Endothelial cell (in vitro differentiated cells): ENCODE measurements at regions not wholly inside any gene's neighbourhood (a gene's known extent, or its start where the extent isn't known, plus 50 kb on each side); places are given as distances from the start of the nearest gene placed in this dataset.
"Not testable (repeated sequence)": the region's sequence is repeated elsewhere in the genome, so short reads cannot be mapped to it uniquely, and the experiment has no call there.

Experiments
- DNase-seq: peaks from one replicate; pipeline ENCODE4 v3.0.0; 2021; ENCODE audit warnings: low spot score
- H3K27ac Mint-ChIP-seq: one replicate; pipeline ENCODE4 v1.8.0; 2021; ENCODE audit warnings: mixed read lengths, inconsistent platforms; ENCODE audit not compliant: unreplicated experiment
- H3K27me3 Mint-ChIP-seq: one replicate; pipeline ENCODE4 v1.8.0; 2021; ENCODE audit warnings: mild to moderate bottlenecking, moderate library complexity, mixed read lengths, inconsistent platforms; ENCODE audit not compliant: unreplicated experiment
- H3K36me3 Mint-ChIP-seq: one replicate; pipeline ENCODE4 v1.8.0; 2021; ENCODE audit warnings: mild to moderate bottlenecking, low read depth, mixed read lengths, inconsistent platforms; ENCODE audit not compliant: unreplicated experiment
- H3K4me1 Mint-ChIP-seq: one replicate; pipeline ENCODE4 v1.8.0; 2021; ENCODE audit warnings: mild to moderate bottlenecking, mixed read lengths, inconsistent platforms; ENCODE audit not compliant: unreplicated experiment
- H3K4me3 Mint-ChIP-seq: one replicate; pipeline ENCODE4 v1.8.0; 2021; ENCODE audit warnings: mild to moderate bottlenecking, mixed read lengths, inconsistent platforms; ENCODE audit not compliant: unreplicated experiment
- H3K9me3 Mint-ChIP-seq: one replicate; pipeline ENCODE4 v1.8.0; 2021; ENCODE audit warnings: mixed read lengths, inconsistent platforms; ENCODE audit not compliant: unreplicated experiment
- TF ChIP-seq, protein P1 (sequence below): fragments of 200-600 bp; sonication (generic); IDR thresholded peaks from one replicate; pipeline ENCODE4 v1.5.0; 2021; ENCODE audit warnings: antibody characterized with exemption; ENCODE audit not compliant: unreplicated experiment

GRCh38 chr5:28397502-28397941 lies 1359.1 kb upstream of the CDH9 start:
- Mint-ChIP-seq H3K27ac (no peak overlapping the region), H3K4me3 (no peak overlapping the region), H3K36me3 (no peaks in the 10 kb centered on the region), H3K27me3 (peaks cover 1% of the 10 kb centered on the region), H3K4me1 (peaks cover 6% of the 10 kb centered on the region), H3K9me3 (no peaks in the 10 kb centered on the region)
- DNase-seq, result no peak
- TF ChIP-seq, protein P1, sequence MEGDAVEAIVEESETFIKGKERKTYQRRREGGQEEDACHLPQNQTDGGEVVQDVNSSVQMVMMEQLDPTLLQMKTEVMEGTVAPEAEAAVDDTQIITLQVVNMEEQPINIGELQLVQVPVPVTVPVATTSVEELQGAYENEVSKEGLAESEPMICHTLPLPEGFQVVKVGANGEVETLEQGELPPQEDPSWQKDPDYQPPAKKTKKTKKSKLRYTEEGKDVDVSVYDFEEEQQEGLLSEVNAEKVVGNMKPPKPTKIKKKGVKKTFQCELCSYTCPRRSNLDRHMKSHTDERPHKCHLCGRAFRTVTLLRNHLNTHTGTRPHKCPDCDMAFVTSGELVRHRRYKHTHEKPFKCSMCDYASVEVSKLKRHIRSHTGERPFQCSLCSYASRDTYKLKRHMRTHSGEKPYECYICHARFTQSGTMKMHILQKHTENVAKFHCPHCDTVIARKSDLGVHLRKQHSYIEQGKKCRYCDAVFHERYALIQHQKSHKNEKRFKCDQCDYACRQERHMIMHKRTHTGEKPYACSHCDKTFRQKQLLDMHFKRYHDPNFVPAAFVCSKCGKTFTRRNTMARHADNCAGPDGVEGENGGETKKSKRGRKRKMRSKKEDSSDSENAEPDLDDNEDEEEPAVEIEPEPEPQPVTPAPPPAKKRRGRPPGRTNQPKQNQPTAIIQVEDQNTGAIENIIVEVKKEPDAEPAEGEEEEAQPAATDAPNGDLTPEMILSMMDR, result no peak

DNA sequence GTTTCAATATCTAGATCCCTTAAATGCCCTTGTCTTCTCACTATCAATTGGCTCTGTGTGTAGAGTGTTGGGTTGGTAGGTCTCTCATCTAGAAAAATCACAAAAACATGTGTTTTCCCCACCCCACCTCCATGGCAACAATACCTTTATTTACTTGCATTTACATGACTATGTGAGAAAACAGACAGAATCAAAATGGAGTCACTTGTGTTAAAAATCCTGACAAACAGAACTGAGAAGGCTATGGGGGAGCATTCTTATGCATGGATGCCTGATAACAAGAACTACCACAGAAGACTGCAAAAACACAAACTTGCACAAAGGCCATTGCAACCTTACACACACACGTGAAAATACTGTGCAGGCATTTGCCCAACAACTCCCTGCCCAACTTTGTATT lies 1352.9 kb upstream of the CDH9 start:
- Mint-ChIP-seq H3K4me3 (no peak overlapping the region), H3K9me3 (no peaks in the 10 kb centered on the region), H3K27ac (no peak overlapping the region), H3K4me1 (no peaks in the 10 kb centered on the region), H3K36me3 (no peaks in the 10 kb centered on the region), H3K27me3 (no peaks in the 10 kb centered on the region)
- no peak for DNase-seq
- TF ChIP-seq, protein P1, result no peak

DNA sequence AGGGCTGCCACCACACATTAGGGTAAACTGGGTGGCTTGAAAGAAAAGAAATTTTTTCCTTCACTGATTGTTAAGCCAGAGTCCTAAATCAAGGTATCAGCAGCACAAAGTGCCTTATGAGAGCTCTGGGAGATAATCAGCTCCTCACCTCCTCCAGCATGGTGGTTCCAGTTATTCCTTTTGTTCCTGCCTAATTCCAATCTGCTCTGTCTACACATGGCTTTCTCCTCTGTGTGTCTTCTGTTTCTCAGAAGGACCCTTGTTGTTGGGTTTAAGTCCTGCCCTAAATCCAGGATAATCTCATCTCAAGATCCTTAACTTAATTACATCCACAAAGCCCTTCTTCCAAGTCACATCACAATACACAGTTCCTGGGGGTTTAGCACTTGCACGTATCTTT lies 1352.0 kb upstream of the CDH9 start:
- H3K9me3 Mint-ChIP-seq, result no peaks in the 10 kb centered on the region
- no peak overlapping the region for H3K4me3 Mint-ChIP-seq
- H3K36me3 Mint-ChIP-seq, result no peaks in the 10 kb centered on the region
- no peak for DNase-seq
- TF ChIP-seq, protein P1, result no peak
- no peak overlapping the region for H3K27ac Mint-ChIP-seq
- H3K27me3 Mint-ChIP-seq, result no peaks in the 10 kb centered on the region
- no peaks in the 10 kb centered on the region for H3K4me1 Mint-ChIP-seq

DNA sequence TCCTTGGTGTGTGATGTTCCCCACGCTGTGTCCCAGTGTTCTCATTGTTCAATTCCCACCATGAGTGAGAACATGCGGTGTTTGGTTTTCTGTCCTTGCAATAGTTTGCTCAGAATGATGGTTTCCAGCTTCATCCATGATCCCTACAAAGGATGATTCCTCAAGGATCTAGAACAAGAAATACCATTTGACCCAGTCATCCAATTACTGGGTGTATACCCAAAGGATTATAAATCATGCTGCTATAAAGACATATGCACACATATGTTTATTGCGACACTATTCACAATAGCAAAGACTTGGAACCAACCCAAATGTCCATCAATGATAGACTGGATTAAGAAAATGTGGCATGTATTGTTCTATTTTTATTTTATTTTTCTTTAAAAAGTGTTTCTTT lies 1351.3 kb upstream of the CDH9 start:
- not testable (repeated sequence) for H3K4me3 Mint-ChIP-seq

GRCh38 chr5:28388428-28388827 lies 1350.0 kb upstream of the CDH9 start:
- H3K4me1 Mint-ChIP-seq, result no peaks in the 10 kb centered on the region
- no peaks in the 10 kb centered on the region for H3K9me3 Mint-ChIP-seq

More for the DNA sequence above, 1351.3 kb upstream of the CDH9 start:
- not testable (repeated sequence) for H3K4me1 Mint-ChIP-seq, H3K27me3 Mint-ChIP-seq, H3K27ac Mint-ChIP-seq, H3K9me3 Mint-ChIP-seq, DNase-seq, H3K36me3 Mint-ChIP-seq

More at GRCh38 chr5:28388428-28388827, 1350.0 kb upstream of the CDH9 start:
- no peak overlapping the region for H3K27ac Mint-ChIP-seq
- no peaks in the 10 kb centered on the region for H3K36me3 Mint-ChIP-seq
- no peaks in the 10 kb centered on the region for H3K27me3 Mint-ChIP-seq
- no peak for DNase-seq
- TF ChIP-seq, protein P1, result no peak
- no peak overlapping the region for H3K4me3 Mint-ChIP-seq
